Anterior cingulate cortex (tissue), 58 donors: ENCODE measurements at regions not wholly inside any gene's neighbourhood (a gene's known extent, or its start where the extent isn't known, plus 50 kb on each side); places are given as distances from the start of the nearest gene placed in this dataset.

Experiments used
- DNase-seq, 58 donors: peaks; one replicate each; lab custom pipeline; 2025; lab: John Stamatoyannopoulos, UW

DNA sequence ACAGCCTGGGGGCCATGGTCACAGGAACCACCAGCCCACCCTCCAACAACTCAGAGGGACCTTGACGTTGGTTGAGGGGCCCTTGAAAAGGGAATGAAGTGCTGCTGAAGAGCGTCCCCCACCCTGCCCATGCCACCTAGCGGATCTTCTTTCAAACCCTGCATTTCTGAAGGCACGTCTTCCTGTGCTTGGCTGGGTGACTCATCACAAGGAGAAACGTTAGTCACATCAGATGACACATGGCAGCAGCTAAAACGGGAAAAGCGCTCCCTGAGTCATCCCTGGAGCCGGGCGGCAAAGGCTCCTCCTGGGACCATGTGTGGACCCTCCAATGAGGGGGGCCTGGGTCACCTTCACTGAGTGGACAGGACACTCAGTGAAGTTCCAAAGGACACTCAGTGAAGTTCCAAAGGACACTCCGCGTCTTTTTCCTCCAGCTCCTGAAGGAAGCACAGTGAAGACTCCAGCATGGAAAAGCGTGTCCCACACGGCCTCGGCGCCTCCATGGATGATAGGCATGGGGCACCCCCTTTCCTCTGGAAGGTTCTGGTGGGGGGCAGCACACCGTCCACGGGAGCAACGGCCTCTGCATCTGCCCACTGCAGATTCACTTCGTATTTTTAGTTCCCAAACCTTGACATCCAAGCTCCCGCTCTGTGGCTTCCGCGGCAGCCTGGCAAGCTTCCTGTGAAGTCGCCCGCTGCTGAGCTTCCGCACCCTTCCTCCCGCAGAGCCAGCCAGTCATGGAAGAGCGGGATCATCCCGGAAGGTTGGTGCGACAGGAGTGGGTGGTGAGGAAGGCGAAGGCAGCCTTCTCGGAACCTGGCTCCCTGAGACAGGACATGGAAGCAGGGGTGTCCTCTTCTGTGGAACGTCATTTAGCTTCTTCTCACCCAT is 383.4 kb downstream of the VRK1 start:
- DNase-seq = peak in 38 of 58 donors; percentile 4 to 63 (median 21)

DNA sequence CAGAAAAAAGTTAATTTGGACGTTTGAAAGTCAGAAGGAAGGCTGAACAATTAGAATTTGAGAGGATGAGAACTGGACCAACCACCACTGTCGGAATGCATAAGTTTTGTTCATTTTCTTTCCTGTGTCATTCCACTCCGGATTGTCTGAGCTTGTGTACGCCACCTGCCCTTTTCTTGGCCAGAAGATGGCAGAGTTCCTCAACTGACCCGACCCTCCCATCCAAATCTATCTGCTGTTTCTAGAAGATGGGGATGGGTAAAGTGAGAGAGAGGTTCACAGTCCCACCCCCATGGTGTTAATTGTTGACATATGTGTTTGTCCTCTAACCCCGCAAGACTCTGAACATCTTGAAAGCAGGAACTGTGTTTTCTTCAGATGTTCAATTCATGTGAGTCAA is 388.0 kb downstream of the VRK1 start:
- DNase-seq = no peak

DNA sequence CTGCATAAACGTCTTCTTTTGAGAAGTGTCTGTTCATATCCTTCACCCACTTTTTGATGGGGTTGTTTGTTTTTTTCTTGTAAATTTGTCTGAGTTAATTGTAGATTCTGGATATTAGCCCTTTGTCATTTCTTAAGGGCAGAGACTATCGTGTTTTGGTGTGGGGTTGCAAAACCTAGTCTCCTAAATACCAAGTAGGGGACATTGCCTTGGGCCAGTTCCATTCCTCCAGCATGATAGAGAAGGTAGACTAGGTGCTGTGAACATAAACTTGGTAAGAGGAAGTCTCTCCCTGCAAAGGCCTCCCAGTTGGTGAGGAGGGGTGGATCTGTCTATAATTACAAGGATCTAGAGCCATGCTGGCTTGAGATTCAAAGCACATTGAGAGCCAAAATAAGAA is 390.7 kb downstream of the VRK1 start:
- DNase-seq = no peak

DNA sequence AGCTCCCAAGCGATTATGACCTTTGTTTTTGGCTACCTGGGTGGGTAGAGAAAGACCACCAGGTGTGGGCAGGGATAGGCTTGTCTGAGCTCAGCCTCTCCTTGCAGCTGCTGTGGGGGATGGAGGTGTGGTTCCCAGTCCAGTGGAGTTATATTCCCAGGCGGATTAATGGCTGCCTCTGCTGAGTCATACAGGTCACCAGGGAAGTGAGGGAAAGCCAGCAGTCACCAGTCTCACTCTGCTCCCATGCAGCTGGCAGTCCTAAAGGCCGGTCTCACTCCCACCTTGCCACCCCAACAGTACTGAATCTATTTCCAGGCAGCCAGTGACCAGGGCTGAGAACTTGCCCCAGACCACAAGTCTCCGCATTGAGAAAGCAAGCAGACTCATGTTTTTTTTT is 399.2 kb downstream of the VRK1 start:
- DNase-seq = no peak

DNA sequence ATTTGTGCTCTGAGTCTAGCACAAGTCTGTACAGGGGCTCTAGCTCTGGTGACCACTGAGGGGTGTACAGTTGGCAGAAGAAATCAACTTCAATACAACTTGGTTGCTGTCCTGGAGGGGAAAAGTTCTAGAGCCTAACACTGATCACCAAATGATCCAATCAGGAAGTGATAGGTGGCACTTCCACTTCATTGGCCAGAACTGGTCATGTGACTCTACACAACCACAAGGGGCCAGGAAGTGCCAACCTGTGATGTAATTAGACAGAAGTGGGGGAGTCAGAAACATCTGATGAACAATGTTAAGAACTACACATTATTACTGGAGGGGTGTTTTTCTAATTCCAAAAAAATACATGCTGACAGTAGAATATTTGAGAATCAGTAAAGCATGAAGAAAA is 401.6 kb downstream of the VRK1 start:
- DNase-seq = no peak

DNA sequence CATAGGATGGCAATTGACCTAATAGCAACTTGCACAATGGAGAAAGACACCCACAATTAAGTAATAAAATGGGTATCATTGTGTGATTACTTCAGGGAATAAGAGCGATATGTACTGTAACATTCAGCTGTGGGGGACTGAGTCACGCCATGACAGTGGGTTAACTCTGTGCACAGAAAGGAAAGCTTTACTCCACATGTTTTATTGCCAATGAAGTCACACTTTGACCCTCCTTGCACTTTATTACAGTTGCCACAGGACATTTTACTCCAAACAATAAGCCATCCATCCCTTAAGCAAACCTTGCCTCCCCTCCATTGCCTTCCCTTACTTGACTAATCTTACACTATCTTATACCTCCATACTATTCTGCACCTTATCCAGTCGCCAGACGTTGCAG is 403.1 kb downstream of the VRK1 start:
- DNase-seq = no peak

DNA sequence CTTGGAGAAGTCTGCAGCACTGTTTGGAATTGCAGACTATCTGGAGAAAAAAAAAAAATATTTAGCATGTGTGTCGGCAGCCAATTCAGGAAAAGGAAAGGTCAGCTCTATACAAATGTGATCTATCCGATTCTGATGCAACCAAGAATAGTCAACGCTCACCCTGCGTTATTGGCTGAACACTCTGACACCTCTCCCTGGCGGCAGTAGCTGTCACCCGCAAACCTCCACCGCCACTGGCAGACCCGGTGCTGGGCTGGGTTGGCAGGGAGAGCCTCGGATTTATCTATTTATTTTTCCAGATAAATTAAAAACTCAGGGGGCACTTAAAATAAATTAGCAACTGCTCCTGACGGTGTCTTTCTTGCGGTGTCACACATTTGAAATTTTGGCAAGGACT is 409.7 kb downstream of the VRK1 start:
- DNase-seq = peak in 1 of 58 donors; percentile 23

DNA sequence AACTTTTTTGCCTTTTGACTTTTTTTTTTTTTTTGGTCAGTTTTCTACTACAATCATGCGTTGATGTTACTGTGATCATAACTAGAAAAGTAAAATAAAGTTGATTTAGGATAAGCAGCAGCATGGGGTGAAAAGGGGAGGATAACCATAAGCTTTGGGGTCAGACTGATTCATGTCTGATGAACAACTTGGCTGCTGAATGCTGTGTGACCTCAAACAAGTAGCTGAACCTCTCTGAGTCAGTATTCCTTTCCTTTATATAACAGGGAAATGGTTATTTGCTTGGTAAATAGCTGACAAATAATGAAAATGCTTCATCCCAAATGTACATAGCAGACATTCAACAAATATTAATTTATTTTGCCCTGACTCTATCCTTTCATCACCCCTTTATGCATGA is 413.0 kb downstream of the VRK1 start:
- no peak for DNase-seq

DNA sequence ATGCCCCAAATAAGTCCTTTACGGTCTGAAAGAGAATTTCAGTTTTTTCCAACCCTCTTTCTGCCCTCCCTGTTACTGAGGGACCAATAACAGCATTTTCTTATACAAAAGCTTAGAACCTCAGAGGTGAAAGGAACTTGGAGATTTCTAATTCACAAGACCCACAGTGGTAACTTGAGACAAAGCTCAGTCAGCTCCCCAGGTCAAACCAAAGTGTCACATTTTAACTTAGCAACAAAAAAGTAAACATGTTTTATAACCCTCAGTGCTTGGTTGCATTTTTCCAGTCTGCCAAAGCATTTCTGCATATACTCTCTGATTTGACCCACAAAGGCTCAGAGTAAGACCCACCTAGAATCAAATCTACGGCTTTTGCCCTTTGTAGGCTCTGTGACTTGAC is 415.2 kb downstream of the VRK1 start:
- DNase-seq = no peak

DNA sequence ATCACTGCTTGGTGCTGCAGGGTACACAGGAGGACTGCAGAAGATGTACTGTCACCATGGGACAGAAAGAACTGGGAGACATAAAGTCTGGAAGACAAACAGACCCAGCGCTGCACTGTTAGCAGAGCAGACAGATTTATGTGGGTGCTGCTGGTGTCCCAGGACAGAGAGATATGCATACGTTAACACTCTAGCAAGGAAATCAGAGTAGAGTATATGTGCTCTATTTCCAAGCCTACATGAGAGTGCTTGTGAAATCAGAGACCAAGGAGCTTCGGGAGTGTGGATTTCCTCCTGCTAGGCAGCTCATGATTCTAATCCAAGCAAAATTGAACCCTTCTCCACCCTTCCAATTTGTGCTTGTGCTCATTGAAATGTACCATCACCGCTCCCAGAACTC is 416.5 kb downstream of the VRK1 start:
- DNase-seq = no peak

DNA sequence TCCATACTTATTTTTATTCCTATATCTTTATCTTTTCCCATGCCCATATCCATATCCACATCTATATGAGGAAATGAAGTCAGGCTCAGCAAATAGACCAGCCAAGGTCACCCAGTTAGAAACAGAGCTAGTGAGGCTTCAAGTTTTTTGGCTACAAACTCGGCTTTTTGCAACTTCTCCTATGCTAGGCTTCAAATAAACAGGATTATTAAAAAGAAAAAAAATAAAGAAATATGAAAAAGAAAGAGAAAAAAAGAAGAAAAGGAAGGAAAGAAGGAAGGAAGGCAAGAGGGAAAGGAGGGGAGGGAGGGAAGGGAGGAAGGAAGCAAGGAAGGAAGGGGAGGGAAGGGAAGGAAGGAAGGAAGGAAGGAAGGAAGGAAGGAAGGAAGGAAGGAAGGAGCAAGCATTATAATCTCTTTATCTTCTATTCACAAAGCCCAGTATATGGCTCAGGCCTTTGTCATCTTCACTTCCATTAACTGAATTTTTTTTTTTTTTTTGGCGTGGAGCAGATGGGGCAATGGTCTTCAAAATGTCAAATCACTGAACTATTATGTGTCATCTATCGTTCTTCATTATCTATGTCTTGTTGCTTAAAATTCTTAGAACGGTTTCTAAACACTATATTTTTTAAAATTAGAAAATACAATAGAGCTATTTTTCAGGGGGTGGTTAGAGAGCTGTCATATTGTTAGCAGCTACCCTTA is 418.2 kb downstream of the VRK1 start:
- DNase-seq = no peak

DNA sequence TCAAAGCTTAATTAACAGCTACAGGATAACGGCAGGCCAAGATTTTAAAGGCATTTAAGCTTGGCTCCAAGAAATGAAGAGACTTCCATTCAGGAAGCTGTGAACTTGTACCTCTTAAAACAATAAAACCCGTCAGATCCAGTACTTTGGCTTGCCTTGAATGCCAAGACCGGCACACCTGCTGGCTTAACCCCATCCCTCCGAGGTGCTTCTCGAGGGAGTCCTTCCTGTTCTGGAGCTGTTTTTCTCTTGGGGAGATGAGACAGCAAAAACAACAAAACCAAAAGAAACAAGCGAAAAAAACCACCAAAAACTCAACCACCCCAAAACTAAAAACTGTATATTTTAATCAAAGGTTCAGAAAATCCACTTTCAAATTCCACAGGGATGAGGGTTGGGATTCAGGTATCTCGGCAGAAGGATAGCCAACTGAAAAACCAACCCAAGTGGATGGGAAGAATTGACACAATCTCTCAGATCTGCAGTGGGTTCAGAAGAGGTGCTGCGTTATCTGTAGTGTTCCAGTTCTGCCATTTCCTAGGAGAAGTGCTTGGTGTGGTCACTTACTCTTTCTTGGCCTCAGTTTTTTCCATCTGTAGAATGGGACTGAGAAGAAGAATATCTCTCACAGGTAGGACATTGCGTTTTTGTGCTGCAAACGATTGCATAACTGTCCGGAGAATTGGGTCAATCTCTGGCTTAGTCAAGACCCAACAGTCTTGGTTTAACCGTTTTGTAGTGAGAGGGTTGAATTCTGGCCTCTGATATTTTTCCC is 420.1 kb downstream of the VRK1 start:
- DNase-seq = no peak

DNA sequence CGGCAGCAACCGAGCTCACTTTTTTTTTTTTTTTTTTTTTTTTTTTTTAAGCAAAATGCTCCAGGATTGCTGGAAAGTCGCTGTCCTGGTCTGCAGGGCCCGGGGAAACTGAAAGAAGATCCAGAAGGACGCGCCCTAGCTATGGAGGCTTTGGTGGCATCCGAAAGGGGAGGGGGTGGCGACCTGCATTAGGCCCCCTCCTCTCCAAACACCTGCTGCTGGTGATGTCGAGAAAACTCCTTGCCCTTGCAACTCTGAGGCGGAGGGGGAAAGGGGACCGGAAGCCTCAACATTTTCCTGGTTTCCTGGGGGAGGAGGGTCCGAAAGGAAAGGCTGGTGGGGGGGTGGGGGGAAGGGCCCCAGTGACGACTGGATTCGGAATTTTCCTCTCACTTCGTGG is 421.1 kb downstream of the VRK1 start:
- DNase-seq = no peak

DNA sequence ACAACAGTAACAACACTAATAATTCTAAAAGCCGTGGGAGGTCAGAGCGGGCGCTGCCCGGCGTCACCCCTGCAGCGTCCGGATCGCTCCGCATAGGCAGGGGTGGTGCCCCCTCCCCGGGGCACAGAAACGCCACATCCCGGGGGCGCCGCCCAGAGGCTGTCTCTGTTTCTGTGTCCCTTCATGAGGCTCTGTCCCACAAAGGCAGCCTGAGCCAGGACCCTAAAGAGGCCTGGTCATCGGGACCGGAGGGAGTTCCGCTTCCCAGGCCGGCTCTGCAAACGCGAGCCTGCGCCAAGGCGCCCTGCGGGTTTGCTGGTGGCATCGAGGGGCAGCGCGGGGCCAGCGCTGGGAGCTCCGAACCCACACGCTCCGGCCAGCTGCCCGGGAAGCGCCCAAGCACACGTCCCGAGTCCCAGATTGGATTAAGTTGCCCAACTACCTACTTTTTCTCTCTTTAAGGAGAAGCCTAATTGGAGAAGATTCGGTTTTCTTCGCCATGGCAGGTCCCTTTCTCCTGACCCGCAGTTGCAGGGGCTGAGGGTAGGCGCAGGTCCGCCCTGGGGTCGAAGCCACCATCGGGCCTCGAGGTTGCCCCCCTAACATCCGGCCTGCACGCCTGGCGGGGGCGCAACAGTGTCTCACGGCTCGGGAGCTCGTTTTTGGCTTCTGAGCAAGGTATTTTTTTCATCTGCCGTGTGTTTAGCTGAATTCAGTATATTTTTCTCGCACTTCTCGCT is 421.7 kb downstream of the VRK1 start:
- DNase-seq = peak in 10 of 58 donors; percentile 3 to 25 (median 9)

DNA sequence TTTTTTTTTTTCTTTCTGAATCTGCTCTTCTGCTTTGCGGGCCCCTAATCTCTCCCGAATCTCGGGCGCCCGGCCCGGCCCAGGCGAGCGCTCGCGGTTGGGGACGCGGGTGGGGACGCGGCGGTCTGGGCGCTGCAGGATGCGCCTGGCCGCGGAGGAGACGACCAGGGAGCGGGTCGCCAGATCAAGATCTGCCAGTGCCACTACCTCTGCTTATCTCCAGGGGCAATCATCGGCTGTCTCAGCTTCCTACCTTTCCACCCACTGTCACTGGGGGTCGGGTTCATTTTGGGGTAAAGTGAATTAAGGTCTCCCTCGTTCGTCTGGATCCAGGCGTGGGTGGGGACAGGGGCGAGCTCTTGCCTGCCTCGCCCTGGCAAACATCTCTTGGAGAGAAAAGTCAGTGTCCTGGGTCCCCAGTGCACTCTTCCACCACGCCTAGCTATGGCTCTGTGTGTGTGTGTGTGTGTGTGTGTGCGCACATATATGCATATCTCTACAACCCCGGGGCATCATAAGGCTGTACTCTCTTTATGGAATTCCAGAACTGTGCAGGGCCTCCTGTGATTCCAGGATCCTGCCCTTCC is 422.3 kb downstream of the VRK1 start:
- no peak for DNase-seq

DNA sequence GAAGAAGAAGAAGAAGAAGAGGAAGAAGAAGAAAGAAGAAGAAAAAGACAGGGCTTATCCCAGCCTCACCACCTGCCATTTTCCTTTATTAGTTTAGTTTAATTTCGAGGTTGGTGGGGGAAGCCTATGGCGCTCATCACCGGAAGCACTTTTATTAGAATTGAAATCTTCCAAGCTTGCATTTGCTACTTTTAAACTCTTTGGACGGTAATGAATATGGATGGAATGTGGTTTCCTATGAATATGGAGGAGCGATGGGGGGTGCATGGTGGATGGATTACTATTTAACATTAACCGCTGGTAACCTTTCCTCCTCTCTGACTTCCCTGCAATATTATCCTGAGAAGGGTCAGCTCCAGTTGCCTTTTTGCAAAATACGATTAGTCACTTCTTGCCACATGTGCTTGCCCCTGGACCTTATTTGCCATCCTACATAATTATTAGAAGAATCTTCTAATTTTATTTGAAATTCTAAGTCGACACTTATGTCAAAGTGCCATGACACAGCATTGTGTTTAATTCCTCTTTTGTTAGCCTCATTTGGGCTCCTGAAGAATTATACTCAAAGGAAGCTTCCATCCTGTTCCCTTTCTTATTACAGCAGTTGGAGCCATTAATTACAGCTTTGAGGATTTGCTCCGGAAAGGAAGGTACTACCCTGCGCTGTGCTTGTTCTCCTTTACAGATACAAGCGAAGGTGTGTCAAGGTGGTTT is 424.5 kb downstream of the VRK1 start:
- no peak for DNase-seq

DNA sequence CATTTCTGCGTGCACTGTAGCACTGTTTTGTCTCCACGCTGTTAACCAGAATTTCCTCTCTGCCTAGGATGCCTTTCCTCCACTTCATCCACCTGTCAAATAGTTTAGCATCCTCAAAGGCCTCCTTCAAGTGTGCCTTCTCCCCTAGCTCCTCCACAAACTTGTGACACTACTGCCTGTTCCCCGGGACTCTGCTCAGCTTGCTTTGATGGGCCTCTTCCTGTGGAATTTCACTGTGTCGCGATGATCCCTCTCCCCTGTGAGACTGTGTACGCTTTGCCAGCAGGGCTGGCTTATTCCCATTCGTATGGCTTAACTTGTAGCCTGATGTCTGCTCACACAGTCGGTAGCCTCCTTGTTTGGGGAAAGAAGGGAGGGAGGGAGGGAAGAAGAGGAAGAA is 426.8 kb downstream of the VRK1 start:
- DNase-seq = no peak

DNA sequence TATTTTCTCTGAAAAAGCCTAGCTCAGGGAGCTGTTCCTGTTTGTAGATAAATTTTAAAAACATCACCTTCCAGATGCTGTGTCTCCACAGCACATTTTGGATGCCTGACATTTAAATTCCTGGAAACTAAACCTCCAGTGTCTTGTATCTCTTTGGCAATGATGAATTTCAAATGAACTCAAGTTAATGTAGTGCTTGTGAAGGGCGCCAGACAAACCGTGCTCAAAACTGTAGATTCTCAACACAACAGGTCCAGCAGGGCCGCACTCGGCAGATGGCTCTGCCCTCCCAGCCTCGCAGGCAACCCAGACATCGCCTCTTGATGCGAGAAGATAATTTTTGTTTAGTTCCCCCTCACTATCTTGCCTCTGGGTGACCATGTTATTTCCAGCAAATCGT is 432.9 kb downstream of the VRK1 start:
- DNase-seq = no peak

DNA sequence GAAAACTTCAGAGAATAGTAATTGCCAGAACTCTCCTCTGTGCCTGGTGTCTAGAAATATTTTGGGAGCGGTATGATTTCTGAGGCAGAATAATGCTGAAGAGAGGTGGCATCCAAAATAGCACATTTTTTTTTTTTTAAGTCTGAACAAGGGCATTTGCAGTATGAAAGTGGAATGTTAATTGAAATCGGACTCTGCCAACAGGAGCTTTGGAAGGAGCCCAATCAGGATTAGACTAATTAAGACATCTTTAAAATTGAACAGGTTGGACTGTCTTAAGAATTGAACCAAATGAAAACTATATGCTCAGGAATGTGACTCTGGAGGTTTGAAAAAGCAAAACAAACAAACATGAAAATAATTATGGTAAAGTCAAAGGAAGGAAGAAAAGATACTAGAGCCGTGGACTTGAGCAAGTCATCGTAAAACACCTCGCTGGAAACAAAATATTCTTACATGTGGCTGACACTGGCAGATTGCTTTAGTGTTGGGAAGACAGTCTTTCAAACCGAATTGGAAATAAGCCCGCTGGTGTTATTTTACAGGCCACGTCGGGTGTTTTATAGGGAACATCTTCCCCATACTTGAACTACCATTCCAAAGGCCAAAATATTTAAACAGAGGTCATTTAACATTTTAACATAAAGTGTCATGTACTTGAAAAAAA is 436.3 kb downstream of the VRK1 start:
- DNase-seq = no peak
